Astrocyte of the spinal cord (primary cell): ENCODE measurements at regions not wholly inside any gene's neighbourhood (a gene's known extent, or its start where the extent isn't known, plus 50 kb on each side); places are given as distances from the start of the nearest gene placed in this dataset.

Source experiments
- DNase-seq: peaks from one replicate; pipeline ENCODE4 v3.0.0; 2011; ENCODE audit warnings: low read depth, low spot score
- H3K4me3 ChIP-seq: 2 replicates; pipeline ENCODE4 v1.5.1; 2011; ENCODE audit warnings: low read depth, mild to moderate bottlenecking, low read length, moderate library complexity
- in situ Hi-C: cut with HindIII; loops from 2 replicates; pipeline ENCODE4 v1.10.0; 2017; ENCODE audit warnings: low sequenced_read_pairs
- TF ChIP-seq, protein P1 (sequence below): IDR thresholded peaks from 2 replicates; pipeline ENCODE4 v1.5.1; 2012; ENCODE audit warnings: low read depth, mild to moderate bottlenecking, low read length, inconsistent platforms

DNA sequence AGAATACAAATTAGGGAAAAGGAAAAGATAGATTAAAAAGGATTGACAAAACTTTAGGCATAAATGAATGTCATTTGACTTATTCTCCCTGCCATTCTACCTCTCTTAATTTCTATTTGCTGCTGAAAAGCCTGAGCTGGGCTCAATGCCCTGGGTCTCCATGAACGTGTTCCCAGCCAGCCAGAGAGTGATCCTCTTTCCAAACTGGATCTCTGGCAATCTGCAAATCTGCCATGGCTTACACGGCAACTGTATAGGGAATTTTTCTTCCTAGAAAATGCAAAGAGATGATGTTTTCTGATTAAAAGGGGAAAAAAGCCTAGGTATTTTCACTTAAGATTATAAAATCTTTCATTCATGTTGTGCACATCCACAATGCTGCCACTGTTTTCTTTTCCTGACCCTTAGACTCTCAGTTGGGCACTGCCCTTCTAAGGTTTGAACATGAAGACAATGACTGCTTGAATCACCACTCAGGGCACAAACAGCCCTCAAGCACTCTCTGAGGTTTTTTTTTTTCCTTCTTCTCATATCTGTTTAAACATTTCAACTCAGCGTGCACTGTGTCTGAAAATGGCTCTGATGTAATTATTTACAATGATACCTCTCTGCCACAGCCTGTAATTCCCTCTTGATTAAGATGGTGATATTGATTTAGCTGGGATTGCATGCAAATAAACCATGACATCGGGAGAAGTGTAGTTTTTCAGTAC lies 60.3 kb downstream of the DACT1 start:
- in situ Hi-C loops = no loop called here
- H3K4me3 ChIP-seq = no peak overlapping the region
- TF ChIP-seq, protein P1, sequence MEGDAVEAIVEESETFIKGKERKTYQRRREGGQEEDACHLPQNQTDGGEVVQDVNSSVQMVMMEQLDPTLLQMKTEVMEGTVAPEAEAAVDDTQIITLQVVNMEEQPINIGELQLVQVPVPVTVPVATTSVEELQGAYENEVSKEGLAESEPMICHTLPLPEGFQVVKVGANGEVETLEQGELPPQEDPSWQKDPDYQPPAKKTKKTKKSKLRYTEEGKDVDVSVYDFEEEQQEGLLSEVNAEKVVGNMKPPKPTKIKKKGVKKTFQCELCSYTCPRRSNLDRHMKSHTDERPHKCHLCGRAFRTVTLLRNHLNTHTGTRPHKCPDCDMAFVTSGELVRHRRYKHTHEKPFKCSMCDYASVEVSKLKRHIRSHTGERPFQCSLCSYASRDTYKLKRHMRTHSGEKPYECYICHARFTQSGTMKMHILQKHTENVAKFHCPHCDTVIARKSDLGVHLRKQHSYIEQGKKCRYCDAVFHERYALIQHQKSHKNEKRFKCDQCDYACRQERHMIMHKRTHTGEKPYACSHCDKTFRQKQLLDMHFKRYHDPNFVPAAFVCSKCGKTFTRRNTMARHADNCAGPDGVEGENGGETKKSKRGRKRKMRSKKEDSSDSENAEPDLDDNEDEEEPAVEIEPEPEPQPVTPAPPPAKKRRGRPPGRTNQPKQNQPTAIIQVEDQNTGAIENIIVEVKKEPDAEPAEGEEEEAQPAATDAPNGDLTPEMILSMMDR = no peak
- DNase-seq = no peak

DNA sequence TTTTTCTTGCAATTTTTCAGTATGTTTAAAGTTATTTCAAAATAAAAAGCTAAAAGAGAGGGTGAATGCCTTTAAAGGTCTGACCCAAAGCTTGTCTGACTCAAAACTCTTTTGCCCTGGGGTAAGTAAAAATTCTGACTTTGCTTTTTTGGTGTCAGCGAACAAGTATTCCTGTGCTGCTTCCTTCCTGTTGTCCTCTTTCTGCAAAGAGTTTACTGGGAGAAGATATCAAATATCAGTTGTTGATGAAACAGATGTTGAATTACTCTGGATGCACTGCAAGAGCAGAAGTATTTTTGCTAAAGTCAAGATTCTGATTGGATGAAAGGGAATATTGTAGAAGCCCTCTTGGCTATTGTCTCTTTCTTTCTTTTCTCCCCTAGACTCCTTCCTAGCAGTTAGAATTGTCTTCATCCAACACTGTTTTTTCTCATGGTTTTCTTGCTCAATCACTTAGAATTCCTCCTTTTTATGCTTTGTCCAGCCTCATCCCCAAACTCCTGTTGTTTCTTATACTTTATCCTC lies 62.0 kb downstream of the DACT1 start:
- TF ChIP-seq, protein P1 = no peak
- in situ Hi-C loops = no loop called here

DNA sequence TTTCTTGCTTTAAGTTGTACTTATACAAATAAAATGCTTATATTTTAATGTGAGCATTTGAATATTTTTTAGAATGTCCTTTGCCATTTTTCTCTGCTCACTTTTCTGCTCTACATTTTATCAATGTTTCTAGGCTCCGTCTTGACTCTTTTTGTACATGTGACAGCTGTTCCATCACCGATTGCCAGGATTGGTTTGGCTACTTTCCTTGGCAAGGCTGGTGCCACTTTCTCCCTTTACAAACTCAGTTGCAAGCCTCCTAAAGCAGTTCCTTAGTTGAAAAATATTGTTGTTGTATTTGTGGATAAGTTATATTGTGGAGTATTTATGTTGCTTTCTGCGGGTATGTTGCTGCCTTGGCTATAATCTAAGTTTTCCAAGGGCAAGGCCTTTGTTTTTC lies 63.4 kb downstream of the DACT1 start:
- in situ Hi-C loops = no loop called here
- no peak for DNase-seq

More for the DNA sequence above, 62.0 kb downstream of the DACT1 start:
- H3K4me3 ChIP-seq = no peak overlapping the region
- DNase-seq = no peak

GRCh38 chr14:58701604-58702003 lies 63.8 kb downstream of the DACT1 start:
- in situ Hi-C loops = no loop called here
- H3K4me3 ChIP-seq = no peak overlapping the region
- TF ChIP-seq, protein P1 = no peak
- DNase-seq = no peak

More for the DNA sequence above, 63.4 kb downstream of the DACT1 start:
- no peak overlapping the region for H3K4me3 ChIP-seq
- TF ChIP-seq, protein P1 = no peak

- TF ChIP-seq, protein P1 = no peak
- H3K4me3 ChIP-seq = no peak overlapping the region
- DNase-seq = no peak
- in situ Hi-C loops = no loop called here
These were observed 64.8 kb downstream of the DACT1 start for GRCh38 chr14:58702441-58703160.

DNA sequence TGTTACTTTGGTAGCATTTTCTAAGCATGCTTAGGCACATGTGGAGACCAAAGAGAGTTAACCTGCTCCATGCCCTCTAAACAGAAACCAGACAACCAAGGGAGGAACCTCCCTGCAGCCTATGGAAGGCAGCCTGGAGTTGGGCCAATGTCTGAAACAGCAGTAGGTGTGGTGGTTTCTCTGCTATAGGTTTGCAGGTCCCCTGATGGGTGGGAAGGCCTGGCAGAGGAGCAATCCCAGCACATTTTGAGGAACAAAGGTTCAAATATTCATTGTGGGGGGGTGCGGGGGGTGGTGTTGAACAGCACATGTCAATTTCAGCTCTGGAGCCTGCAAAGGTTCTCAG lies 65.4 kb downstream of the DACT1 start:
- in situ Hi-C loops = no loop called here
- H3K4me3 ChIP-seq = no peak overlapping the region

More for the DNA sequence above, 65.4 kb downstream of the DACT1 start:
- TF ChIP-seq, protein P1 = no peak
- no peak for DNase-seq
